ENCODE measurements at regions not wholly inside any gene's neighbourhood (a gene's known extent, or its start where the extent isn't known, plus 50 kb on each side); places are given as distances from the start of the nearest gene placed in this dataset.

- TF ChIP-seq CTCF (IDR thresholded peaks at IDR 0.05) (no peak), POLR2A (IDR thresholded peaks at IDR 0.05) (no peak)
Observed at GRCh38 chr11:95341221-95341620, 110.2 kb upstream of the SESN3 start.

Data from Peyer's patch (tissue), 4 donors.